Right hindlimb (tissue), 1 donor: ENCODE measurements at regions not wholly inside any gene's neighbourhood (a gene's known extent, or its start where the extent isn't known, plus 50 kb on each side); places are given as distances from the start of the nearest gene placed in this dataset.
"Not testable (repeated sequence)": the region's sequence is repeated elsewhere in the genome, so short reads cannot be mapped to it uniquely, and the experiment has no call there.

ENCODE experiments used
- DNase-seq: peaks from one replicate; pipeline ENCODE4 v3.0.0-alpha.2; 2018

GRCh38 chr6:101015541-101015940 lies 134.4 kb upstream of the ASCC3 start:
- no peak for DNase-seq

GRCh38 chr6:101016163-101016562 lies 135.0 kb upstream of the ASCC3 start:
- no peak for DNase-seq

GRCh38 chr6:101018157-101018556 lies 137.0 kb upstream of the ASCC3 start:
- DNase-seq, result no peak

- DNase-seq, result no peak
These were observed 140.4 kb upstream of the ASCC3 start for GRCh38 chr6:101021504-101021903.

GRCh38 chr6:101042966-101043365 lies 161.8 kb upstream of the ASCC3 start:
- DNase-seq, result no peak

- DNase-seq, result no peak
These were observed 177.2 kb upstream of the ASCC3 start for GRCh38 chr6:101058296-101058695.

GRCh38 chr6:101066481-101066880 lies 185.4 kb upstream of the ASCC3 start:
- DNase-seq, result no peak

- no peak for DNase-seq
These were observed 188.2 kb upstream of the ASCC3 start for GRCh38 chr6:101069191-101069795.

GRCh38 chr6:101070044-101070608 lies 189.0 kb upstream of the ASCC3 start:
- DNase-seq, result no peak

GRCh38 chr6:101077344-101077743 lies 196.2 kb upstream of the ASCC3 start:
- DNase-seq, result no peak

- DNase-seq, result no peak
These were observed 198.7 kb upstream of the ASCC3 start for GRCh38 chr6:101079696-101080270.

- DNase-seq, result no peak
These were observed 199.5 kb upstream of the ASCC3 start for GRCh38 chr6:101080597-101080996.

- no peak for DNase-seq
These were observed 202.5 kb upstream of the ASCC3 start for GRCh38 chr6:101083533-101084175.

GRCh38 chr6:101085327-101085726 lies 204.2 kb upstream of the ASCC3 start:
- no peak for DNase-seq

GRCh38 chr6:101086473-101086872 lies 205.3 kb upstream of the ASCC3 start:
- no peak for DNase-seq

- no peak for DNase-seq
These were observed 207.5 kb upstream of the ASCC3 start for GRCh38 chr6:101088594-101088993.

GRCh38 chr6:101089640-101090039 lies 208.5 kb upstream of the ASCC3 start:
- DNase-seq, result no peak

- no peak for DNase-seq
These were observed 209.2 kb upstream of the ASCC3 start for GRCh38 chr6:101090281-101090680.

- DNase-seq, result not testable (repeated sequence)
These were observed 217.5 kb upstream of the ASCC3 start for GRCh38 chr6:101098605-101099004.

GRCh38 chr6:101102702-101103101 lies 221.6 kb upstream of the ASCC3 start:
- DNase-seq, result no peak

- DNase-seq, result no peak
These were observed 227.2 kb upstream of the ASCC3 start for GRCh38 chr6:101108286-101108685.

- no peak for DNase-seq
These were observed 229.7 kb upstream of the ASCC3 start for GRCh38 chr6:101110814-101111213.

- DNase-seq, result no peak
These were observed 232.5 kb upstream of the ASCC3 start for GRCh38 chr6:101113468-101114260.
